Endothelial cell of umbilical vein (primary cell): ENCODE measurements at regions not wholly inside any gene's neighbourhood (a gene's known extent, or its start where the extent isn't known, plus 50 kb on each side); places are given as distances from the start of the nearest gene placed in this dataset.

Source experiments
- BruUV-seq: library from RNA; stranded (reverse); fragments of 400-500 nt; replicated peaks from 2 replicates; lab custom pipeline; 2021; lab: Mats Ljungman, UMichigan
- CTCF ChIA-PET: fragments of 300-600, 350-600 bp; sonication (Branson Sonifier 250); formaldehyde crosslinking; loops from one replicate; lab custom pipeline; 2021; ENCODE audit warnings: antibody characterized with exemption, inconsistent platforms; lab: Charles Lee
- POLR2A ChIA-PET: fragments of 300-600, 350-600 bp; sonication (Branson Sonifier 250); formaldehyde crosslinking; loops from one replicate; lab custom pipeline; 2021; ENCODE audit warnings: antibody characterized with exemption, inconsistent platforms; lab: Charles Lee
- DNase-seq: peaks from one replicate; pipeline ENCODE4 v3.0.0-alpha.2; 2011; ENCODE audit warnings: low read depth, low spot score
- FAIRE-seq: peaks from 2 replicates; lab custom pipeline; 2011; peaks lifted over from hg19 to GRCh38; lab: Jason Lieb, UNC
- H2AFZ ChIP-seq: 2 replicates; pipeline ENCODE4 v1.6.0; 2012; ENCODE audit warnings: low read depth, low read length, control low read depth, inconsistent platforms
- H3K27ac ChIP-seq: 2 replicates; pipeline ENCODE4 v1.5.1; 2011; ENCODE audit warnings: low read depth, mild to moderate bottlenecking, control low read depth, low read length, moderate library complexity; ENCODE audit not compliant: insufficient read depth
- H3K27me3 ChIP-seq, 2 experiments: 2 replicates each; pipeline versions ENCODE4 v1.6.0 to v1.6.1; 2011; ENCODE audit warnings: low read length in 2 of 2, mixed read lengths in 1 of 2; ENCODE audit not compliant: control insufficient read depth in 2 of 2, insufficient read depth in 2 of 2
- H3K36me3 ChIP-seq, 2 experiments: 2 replicates in 1 of 2; 3 replicates in 1 of 2; pipeline ENCODE4 v1.5.1; 2011; ENCODE audit warnings: low read length in 2 of 2, mild to moderate bottlenecking in 1 of 2, moderate library complexity in 1 of 2; ENCODE audit not compliant: control insufficient read depth in 2 of 2, insufficient read depth in 2 of 2; ENCODE audit errors: extremely low read depth in 1 of 2
- H3K4me1 ChIP-seq: 3 replicates; pipeline ENCODE4 v1.5.1; 2011; ENCODE audit warnings: mild to moderate bottlenecking, low read length; ENCODE audit not compliant: control insufficient read depth, insufficient read depth; ENCODE audit errors: extremely low read depth
- H3K4me2 ChIP-seq: 2 replicates; pipeline ENCODE4 v1.6.1; 2011; ENCODE audit warnings: low read length, control low read depth, mixed read lengths; ENCODE audit not compliant: insufficient read depth
- H3K4me3 ChIP-seq, 3 experiments: fragments of 200-600 bp in 1 of 3; sonication (generic), shearing (Covaris generic) in 1 of 3; replicated peaks in 1 of 3; 2 replicates each; pipeline ENCODE4 v1.5.1; 2011 to 2016; ENCODE audit warnings: control low read depth in 3 of 3, low read length in 3 of 3, mild to moderate bottlenecking in 2 of 3, inconsistent platforms in 1 of 3, low read depth in 1 of 3, moderate library complexity in 1 of 3; ENCODE audit not compliant: insufficient read depth in 1 of 3
- H3K79me2 ChIP-seq: 2 replicates; pipeline ENCODE4 v1.6.0; 2012; ENCODE audit warnings: low read length, inconsistent platforms; ENCODE audit not compliant: control insufficient read depth, insufficient read depth
- H3K9ac ChIP-seq: replicated peaks from 2 replicates; pipeline ENCODE3; 2011; ENCODE audit warnings: low read length, control low read depth; ENCODE audit not compliant: insufficient read depth; ENCODE audit errors: extremely low read depth
- H3K9me1 ChIP-seq: replicated peaks from 3 replicates; pipeline ENCODE4 v1.6.0; 2011; ENCODE audit warnings: mild to moderate bottlenecking, low read length; ENCODE audit not compliant: control insufficient read depth, insufficient read depth; ENCODE audit errors: extremely low read depth
- H3K9me3 ChIP-seq: replicated peaks from 2 replicates; pipeline ENCODE4 v1.5.1; 2012; ENCODE audit warnings: low read length, inconsistent platforms; ENCODE audit not compliant: control insufficient read depth, insufficient read depth
- H4K20me1 ChIP-seq: replicated peaks from 2 replicates; pipeline ENCODE3; 2011; ENCODE audit warnings: mild to moderate bottlenecking, low read length; ENCODE audit not compliant: control insufficient read depth, insufficient read depth; ENCODE audit errors: extremely low read depth
- EZH2 ChIP-seq: IDR thresholded peaks from 2 replicates; pipeline ENCODE4 v1.6.1; 2012; ENCODE audit warnings: borderline replicate concordance, low read depth, mild to moderate bottlenecking, moderate library complexity, low read length, inconsistent platforms; ENCODE audit not compliant: severe bottlenecking
- FOS ChIP-seq: IDR thresholded peaks from 2 replicates; pipeline ENCODE4 v1.6.1; 2011; ENCODE audit warnings: mild to moderate bottlenecking, low read length, moderate library complexity, borderline replicate concordance; ENCODE audit not compliant: insufficient read depth
- GATA2 ChIP-seq: IDR thresholded peaks from 2 replicates; pipeline ENCODE4 v1.7.0; 2011; ENCODE audit warnings: low read depth, mild to moderate bottlenecking, moderate library complexity, mixed read lengths, low read length; ENCODE audit not compliant: insufficient read length, insufficient read depth
- JUN ChIP-seq: IDR thresholded peaks from 2 replicates; pipeline ENCODE4 v1.6.1; 2011; ENCODE audit warnings: borderline replicate concordance, low read depth; ENCODE audit not compliant: insufficient read length, insufficient read depth
- MYC ChIP-seq: IDR thresholded peaks from one replicate; pipeline ENCODE4 v1.6.1; 2011; ENCODE audit warnings: mild to moderate bottlenecking, low read depth, low read length
- POLR2A ChIP-seq: IDR thresholded peaks from 2 replicates; pipeline ENCODE4 v1.6.1; 2012; ENCODE audit warnings: low read depth, mild to moderate bottlenecking, control low read depth, low read length
- POLR2AphosphoS5 ChIP-seq: IDR thresholded peaks from 2 replicates; pipeline ENCODE4 v1.6.1; 2012; ENCODE audit warnings: low read depth, mild to moderate bottlenecking, control low read depth, low read length, moderate library complexity; ENCODE audit not compliant: insufficient read depth
- dilution Hi-C: fragments of 300-500 bp; cut with MboI; formaldehyde crosslinking; loops from one replicate; pipeline ENCODE4 v1.15.0; 2019; ENCODE audit warnings: low sequenced_read_pairs; ENCODE audit not compliant: extremely low pct_ligation_motif_present
- intact Hi-C: fragments of 100-400 bp; cut with micrococcal nuclease; formaldehyde crosslinking; loops from one replicate; pipeline ENCODE4 v1.10.0; 2022
- TF ChIP-seq, protein P1 (sequence below): IDR thresholded peaks from 2 replicates; pipeline ENCODE4 v1.6.1; 2011; ENCODE audit not compliant: insufficient read depth, insufficient read length
- TF ChIP-seq, protein P2 (sequence below), 2 donors: IDR thresholded peaks; 1 replicate in 1 of 2; 2 replicates in 1 of 2; pipeline ENCODE4 v1.5.1; 2011; ENCODE audit warnings: low read length in 2 of 2, mild to moderate bottlenecking in 2 of 2, moderate library complexity in 2 of 2, control low read depth in 1 of 2, inconsistent platforms in 1 of 2, low read depth in 1 of 2; ENCODE audit not compliant: insufficient read depth in 1 of 2; ENCODE audit errors: extremely low read depth in 1 of 2

DNA sequence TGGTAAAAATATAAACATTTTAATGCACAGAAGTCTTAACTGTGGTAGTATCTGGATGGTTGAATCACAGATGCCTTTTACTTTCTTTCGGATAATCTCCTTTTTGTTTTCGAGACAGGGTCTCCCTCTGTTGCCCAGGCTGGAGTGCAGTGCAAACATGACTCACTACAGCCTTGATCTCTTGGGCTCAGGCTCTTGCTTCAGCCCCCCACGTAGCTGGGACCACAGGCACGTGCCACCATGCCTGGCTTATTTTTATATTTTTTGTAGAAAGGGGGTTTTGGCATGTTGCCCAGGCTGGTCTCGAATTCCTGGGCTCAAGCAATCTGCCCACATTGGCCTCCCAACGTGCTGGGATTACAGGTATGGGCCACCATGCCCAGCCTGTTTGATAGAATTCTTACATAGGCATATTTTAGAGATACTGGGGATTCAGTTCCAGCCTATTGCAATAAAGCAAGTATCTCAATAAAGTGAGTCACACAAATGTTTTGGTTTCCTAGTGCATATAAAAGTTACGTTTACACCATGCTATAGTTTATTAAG, 99.2 kb downstream of the SNAPC1 start:
- no peaks in the 10 kb centered on the region for H3K9me1 ChIP-seq
- TF ChIP-seq POLR2A (no peak), GATA2 (no peak)
- TF ChIP-seq, protein P1, sequence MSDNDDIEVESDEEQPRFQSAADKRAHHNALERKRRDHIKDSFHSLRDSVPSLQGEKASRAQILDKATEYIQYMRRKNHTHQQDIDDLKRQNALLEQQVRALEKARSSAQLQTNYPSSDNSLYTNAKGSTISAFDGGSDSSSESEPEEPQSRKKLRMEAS, result no peak
- intact Hi-C loops (no loop called here), dilution Hi-C loops (no loop called here)
- no TSS peak for BruUV-seq
- no peak overlapping the region for H2AFZ ChIP-seq
- H3K4me3 ChIP-seq, result no peak overlapping the region
- no peaks in the 10 kb centered on the region for H3K4me1 ChIP-seq
- peaks cover 12 to 25% of the 10 kb centered on the region in 2 experiments for H3K27me3 ChIP-seq
- no peak overlapping the region for H3K27ac ChIP-seq
- POLR2A ChIA-PET, result no interaction called here
- no peaks in the 10 kb centered on the region for H3K9me3 ChIP-seq
- H3K79me2 ChIP-seq, result no peaks in the 10 kb centered on the region
- CTCF ChIA-PET, result interaction anchor here (1.0 to 2.2 kb wide), 6 partner anchors 8 to 272 kb away, joined by 3 to 13 read pairs (median 4); no protein-coding TSS in a partner anchor
- no peak overlapping the region for H3K4me2 ChIP-seq
- no peak overlapping the region for H3K9ac ChIP-seq
- DNase-seq (no peak), FAIRE-seq (no peak)
- no peaks in the 10 kb centered on the region for H3K36me3 ChIP-seq
- H4K20me1 ChIP-seq, result no peaks in the 10 kb centered on the region

DNA sequence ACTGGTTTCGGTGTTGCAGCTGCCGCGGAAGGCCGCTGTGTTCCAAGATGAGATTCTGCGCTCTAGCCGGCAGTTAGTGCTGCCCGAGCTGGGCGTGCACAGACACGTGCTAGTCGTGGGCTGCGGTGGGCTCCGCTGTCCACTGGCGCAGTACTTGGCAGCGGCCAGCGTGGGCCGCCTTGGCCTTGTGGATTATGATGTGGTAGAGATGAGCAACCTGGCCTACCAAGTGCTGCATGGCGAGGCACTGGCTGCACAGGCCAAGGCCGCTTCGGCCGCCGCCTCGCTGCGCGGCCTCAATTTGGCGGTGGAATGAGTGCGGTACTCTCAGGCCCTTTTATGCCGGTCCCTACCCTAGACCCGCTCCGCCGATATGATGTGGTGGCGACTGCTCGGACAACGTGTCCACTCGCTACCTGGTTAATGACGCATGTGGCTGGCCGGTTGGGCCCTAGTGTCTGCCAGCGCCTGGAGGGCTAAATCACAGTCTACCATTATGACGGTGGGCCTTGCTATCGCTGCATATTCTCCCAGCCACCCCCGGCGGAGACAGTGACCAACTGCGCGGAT, 102.2 kb downstream of the SNAPC1 start:
- H3K4me2 ChIP-seq, result no peak overlapping the region
- no peak overlapping the region for H3K9ac ChIP-seq
- H3K9me1 ChIP-seq, result no peaks in the 10 kb centered on the region
- no peak overlapping the region for H2AFZ ChIP-seq
- H3K9me3 ChIP-seq, result no peaks in the 10 kb centered on the region
- no peaks in the 10 kb centered on the region for H3K36me3 ChIP-seq
- no peaks in the 10 kb centered on the region for H3K79me2 ChIP-seq
- FAIRE-seq (no peak), DNase-seq (no peak)
- no TSS peak for BruUV-seq
- H3K4me3 ChIP-seq, result no peak overlapping the region
- H4K20me1 ChIP-seq, result no peaks in the 10 kb centered on the region
- no peak overlapping the region for H3K27ac ChIP-seq
- intact Hi-C loops, result no loop called here
- POLR2A ChIA-PET, result no interaction called here
- H3K4me1 ChIP-seq, result no peaks in the 10 kb centered on the region
- CTCF ChIA-PET, result no interaction called here
- TF ChIP-seq GATA2 (no peak), FOS (no peak), MYC (no peak), EZH2 (no peak), POLR2A (no peak), JUN (no peak), POLR2AphosphoS5 (no peak)
- TF ChIP-seq, protein P1, result no peak
- TF ChIP-seq, protein P2, sequence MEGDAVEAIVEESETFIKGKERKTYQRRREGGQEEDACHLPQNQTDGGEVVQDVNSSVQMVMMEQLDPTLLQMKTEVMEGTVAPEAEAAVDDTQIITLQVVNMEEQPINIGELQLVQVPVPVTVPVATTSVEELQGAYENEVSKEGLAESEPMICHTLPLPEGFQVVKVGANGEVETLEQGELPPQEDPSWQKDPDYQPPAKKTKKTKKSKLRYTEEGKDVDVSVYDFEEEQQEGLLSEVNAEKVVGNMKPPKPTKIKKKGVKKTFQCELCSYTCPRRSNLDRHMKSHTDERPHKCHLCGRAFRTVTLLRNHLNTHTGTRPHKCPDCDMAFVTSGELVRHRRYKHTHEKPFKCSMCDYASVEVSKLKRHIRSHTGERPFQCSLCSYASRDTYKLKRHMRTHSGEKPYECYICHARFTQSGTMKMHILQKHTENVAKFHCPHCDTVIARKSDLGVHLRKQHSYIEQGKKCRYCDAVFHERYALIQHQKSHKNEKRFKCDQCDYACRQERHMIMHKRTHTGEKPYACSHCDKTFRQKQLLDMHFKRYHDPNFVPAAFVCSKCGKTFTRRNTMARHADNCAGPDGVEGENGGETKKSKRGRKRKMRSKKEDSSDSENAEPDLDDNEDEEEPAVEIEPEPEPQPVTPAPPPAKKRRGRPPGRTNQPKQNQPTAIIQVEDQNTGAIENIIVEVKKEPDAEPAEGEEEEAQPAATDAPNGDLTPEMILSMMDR (IDR thresholded peaks at IDR 0.05; ENCODE audit: extremely low read depth in 1 of 2, insufficient read depth in 1 of 2, low read depth in 1 of 2, low read length in 2 of 2), result no peak
- peaks cover 2 to 30% of the 10 kb centered on the region in 2 experiments for H3K27me3 ChIP-seq
- dilution Hi-C loops, result no loop called here
